ENCODE measurements at regions not wholly inside any gene's neighbourhood (a gene's known extent, or its start where the extent isn't known, plus 50 kb on each side); places are given as distances from the start of the nearest gene placed in this dataset.
A peak's percentile ranks its signal among the peaks of the same experiment; 100 is the strongest.

DNA sequence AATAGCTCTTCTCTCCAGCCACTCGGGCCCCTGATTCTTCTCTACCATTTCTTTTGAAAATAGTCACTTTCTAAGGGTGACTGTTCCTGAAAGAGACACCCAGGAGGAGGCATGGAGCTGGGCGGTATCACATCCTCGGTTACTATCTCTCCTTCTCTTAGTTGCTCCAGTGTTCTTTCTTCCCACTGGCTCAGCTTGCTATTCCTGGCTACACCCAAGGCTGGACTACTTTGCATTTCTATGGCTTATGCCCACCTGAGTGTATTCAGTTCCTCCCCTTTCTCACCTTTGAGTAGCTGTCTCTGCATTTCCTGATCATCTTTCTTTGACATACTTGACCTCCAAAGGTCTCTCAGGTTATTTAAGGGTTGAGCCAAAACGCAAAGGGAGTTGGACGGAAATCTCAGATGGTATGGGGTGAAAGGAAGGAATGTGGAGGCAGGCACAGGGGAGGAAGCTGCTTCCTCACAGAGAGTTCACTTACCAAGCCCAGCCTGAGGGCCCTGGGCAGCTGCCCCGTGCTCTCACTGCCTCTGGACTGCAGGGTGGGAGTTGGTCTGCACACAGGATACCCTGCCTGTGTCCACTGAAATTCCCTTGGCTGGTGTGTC, 155.7 kb downstream of the SNX19 start:
- DNase-seq: no peak

DNA sequence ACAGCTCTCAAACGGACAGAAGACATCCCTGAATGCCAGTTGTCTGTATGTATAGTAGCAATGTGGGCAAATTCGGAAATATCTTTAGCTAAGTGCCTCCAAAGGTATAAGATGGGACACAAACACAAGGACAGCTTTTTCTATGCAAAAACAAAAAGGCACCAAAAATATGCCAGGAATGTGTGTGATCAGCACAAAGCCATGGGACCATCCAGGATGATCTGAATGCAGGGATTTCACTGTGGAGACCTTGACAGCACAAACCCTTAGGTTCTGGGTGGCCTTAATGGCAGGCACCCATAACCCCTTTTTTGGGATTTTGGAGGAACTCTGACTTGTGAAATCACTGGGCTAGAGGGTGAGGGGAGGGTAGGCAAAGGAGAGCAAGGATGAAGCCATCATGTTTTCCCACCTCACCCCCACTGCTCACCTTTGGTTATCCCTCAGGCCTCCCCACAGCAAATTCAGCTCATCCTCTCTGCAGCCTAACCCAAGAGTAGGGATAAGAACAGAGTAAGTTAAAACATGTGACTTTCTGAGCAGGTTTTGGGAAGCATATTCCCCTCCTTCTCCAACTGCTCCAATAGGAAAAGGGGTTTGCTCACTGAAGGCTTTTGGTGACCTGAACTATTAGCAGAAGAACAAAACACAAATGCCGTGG, 154.6 kb downstream of the SNX19 start:
- DNase-seq: no peak

DNA sequence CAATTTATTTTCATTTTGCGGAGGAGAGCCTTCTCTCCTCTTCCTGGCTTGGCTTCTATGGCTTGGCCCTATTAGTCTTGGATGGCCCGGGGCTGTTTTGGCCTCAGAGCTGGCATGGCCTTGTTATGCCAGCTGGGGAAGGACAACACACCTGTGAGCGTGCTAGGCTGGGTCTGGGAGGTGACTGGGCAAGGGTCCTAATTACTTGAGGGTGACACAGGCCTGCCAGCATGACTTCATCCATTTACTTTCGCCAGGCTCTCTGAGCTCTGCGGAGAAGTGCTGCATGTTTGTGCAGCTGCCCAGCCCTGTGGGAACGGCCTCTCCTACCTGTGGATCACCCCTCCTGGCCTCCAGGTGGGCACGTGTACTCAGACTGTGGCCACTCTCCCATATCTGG, 153.6 kb downstream of the SNX19 start:
- DNase-seq: no peak

DNA sequence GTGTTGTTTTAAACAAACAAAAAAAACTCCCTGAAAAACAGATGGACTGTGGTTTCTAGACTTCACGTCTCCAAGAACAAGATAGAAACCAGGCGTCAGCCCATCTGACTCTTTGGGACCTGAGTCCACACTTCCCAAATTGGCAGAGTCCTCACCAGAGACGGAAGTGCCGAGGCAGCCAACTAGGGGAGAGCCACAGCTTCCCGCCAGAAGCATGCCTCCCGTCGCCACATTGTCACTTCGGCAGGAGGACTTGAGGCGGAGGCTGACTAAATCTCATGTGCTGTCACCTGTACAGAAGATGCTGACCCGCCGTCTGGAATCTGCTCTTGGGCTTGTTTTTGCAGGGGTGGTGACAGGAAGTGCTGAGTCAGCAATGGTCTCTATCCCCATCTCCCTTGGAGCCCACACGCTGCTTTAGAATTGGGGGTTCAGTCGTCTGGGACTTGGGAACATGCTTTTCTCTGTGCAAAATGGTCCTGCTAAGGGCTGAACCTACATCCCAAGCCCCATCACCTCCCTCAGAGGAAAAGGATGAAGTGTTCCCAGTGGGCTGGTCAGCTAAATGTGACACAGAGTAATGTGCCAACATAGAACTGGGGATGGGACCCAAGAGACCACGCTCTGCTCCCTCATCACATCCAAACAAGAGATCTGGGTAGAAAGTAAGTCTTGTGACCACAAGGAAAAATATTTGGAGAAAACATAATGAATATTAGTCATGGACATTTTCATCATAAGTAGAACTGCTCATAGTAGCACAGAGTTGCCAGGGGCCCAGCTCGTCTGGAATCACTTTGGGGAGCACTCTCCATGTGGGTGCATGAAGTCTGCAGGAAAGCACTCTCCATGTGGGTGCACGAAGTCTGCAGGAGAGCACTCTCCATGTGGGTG, 152.9 kb downstream of the SNX19 start:
- DNase-seq: no peak

DNA sequence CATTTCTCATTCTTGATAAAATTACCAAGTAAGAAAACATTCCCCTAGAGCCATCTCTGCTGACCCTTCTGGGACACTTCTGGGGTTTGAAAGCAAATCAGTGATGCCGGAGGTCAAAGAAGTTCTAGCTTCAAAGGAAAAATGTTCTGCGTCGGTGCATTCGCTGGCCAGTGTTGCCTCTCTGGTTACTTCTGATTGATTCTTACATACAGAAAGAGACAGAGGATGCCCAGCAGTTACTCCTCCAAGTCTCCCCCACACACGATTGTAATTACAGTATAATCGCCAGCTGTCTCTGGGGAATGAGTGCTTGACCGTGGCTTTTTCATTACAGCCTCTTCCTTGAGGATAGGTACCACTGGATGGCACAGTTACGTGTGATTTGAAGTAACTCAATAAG, 150.9 kb downstream of the SNX19 start:
- no peak for DNase-seq

DNA sequence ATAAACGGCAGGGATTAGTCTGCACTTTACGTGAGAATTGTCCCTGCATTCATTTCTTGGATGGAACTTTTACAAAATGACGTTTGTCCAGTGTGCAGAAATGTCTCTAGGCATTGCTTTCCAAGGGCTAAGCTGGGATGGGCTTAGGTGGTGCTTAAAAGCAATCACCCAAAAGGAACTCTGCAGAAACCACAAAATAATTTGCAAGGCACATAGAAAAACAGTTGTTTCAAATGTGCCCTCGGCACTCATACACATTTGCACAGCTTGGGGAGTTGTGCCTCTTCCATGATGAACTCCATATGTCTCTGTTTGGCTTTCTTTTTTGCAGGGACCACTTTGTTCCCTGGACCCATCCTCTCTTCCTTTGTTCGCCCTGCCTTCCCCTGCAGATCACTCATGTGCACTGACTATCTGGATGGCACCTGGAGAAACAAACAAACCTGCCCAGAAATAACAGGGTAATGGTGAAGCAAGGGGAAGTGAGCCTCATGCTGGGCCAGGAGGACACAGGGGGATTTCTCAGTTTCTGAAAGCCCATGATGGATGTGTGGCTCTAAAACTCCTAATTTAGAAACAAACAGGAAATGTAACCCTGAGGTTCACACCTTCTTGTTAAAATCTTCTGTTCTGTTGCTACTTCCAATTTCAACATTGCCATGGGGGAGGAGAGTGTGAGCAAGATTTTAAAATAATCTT, 150.2 kb downstream of the SNX19 start:
- no peak for DNase-seq

DNA sequence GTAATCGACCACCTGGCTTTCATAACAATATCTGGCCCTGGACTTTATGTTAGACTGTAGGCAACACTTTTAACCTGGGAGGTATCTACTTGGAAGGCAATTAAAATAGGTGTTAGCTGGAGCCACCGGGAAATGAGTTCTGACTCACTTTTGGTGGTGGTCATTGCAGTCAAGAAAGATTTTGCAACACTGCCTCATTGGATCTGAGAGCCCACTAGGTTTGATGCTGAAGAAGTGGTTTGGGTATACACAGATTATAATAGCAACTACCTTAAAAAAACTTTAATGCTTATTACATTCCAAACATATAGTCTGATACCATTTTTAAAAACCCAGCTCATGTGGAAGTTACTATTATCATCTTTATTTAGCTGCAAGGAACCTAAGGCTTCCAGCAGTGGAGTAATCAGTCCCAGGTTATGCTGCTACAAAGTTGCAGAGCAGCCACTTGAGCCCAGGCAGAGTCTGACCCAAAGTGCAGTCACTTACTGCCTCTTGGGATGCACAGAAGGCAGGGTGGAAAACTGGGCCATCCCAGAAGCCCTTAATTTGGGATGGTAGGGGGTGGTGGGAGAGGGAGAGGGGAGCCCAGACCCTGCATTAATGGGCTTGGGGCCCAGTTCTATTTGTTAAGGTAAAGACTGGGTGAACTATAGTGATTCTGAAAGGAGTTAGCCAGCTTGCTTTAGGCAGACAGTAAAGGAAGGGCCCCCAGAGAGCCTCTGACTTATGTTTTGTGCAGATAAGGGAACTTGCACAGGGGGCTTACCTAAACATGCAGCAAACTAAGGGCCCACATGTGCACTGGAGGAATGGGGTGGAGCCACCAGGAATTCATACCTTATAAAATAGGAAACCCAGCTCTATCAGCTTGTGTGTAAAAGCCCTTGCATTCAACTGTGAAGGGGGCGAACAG, 149.4 kb downstream of the SNX19 start:
- DNase-seq: no peak

DNA sequence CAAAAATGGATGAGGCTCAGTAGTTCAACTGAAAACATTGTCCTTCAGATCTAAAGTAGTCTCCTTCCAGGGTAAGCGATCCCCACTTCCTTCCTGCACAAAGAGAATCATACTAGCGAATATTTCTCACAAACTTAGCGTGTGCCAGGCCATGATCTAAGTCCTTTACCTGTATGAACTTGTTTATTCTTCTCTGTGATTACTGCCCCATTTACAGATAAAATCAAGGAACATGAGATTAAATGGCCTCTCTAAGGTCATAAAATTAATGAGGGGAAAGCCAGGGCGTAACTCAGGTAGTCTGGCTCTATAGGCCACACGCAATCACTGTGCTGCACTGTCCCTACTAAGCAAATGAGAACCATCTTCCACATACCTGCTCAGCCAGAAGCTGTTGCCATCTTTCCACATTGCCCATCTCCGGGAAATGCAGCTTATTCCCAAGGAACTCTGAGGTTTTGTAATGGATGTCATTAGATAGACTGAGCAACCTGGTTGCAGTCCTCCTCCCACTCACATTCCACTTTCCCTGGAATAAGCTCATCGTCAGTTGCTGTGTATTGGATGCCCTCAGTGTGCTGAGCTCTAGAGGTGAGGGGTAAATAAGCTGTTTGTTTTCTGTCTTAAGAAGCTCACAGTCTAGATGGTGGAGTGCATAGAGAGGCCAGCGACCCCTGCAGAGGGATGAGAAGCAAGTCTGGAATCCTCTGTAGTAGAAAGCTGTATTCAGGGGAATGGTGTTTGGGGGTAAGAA, 146.3 kb downstream of the SNX19 start:
- DNase-seq: peak; percentile 64

DNA sequence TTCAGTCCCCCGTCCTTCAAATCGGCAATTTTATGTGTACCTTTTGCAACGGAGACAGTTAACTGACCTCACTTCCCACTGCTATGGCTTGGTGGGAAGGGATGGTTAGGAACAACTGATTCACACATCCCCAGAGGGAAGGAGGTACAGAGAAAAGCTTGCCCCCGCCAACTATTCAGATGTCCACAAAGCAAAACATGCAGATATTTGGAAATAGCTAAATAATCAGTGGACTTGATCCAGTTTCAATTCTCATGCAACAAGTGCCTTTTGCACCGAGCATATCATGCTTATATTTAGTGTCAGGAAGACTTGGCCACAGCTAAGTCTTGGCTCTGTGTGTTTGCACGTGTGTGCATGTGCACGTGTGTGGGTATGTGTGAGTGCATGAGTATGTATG, 144.6 kb downstream of the SNX19 start:
- no peak for DNase-seq

DNA sequence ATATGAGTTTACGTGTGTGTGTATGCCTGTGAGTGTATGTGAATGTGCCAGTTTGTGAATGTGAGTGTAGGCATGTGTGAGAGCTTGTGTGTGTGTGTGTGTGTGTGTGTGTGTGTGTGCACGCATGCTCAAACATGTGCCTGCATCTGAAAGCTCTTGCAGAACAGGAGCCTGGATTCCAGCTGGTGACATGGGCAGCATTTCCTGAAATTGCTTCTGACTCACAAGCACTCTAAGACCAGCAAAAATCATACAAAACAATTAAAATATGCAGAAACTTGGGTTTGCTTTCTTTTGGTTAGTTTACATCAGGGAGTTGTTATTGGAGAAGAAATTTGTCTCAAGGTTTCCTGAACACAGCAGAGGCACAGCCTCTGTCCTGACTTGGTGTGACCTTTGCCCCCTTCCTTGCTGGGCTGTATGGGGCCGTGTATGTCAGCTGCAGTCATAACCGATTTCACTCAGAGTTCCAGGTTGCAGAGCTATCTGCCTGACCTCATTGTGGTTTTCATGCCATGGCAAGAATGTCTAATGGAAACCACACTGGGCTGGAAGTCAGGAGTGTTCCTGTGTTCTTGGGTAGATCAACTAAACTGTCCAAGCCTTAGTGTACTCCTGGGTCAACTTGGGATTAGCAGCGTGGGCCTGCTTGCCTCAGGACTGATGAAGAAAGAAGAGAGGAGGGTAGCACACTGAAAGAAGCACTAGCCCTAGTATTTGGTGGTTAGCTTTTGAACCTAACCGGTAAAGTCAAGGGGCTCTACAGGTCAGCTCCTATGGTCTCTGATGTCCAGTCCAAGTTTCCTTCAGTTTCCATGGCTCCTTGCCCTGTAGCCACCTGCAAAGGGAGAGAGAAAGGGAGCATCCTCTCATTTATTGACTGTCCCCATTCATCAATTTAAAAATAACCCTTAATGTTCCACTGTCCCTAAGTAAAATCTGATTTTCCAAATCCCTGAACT, 143.7 kb downstream of the SNX19 start:
- peak; percentile 98 for DNase-seq

DNA sequence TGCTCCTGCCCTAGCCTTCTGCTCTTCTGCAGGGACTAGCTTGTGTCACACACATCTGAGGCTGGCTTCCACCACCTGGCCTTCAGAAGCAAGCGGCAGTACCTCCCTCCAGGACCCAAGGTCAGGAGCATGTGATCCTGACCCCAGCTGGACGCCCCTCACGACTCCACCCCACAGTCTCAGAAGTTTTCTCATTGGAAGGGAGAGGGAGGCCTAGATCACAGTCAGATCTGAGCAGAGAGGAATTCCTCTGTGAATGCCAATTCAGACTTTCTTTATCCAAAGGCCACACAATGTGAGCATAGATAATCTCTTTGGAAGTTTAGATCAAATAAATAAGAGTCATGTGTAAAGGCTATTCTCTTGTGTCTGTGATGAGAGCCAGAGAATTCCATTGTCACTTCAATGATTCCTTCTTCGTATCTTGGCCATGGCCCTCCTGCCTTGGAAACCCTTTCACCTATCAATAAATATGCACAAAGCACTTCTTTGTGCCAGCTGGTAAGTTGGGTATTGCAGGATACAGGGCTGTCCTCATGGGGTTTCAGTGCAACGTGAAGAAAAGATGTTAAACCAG, 142.9 kb downstream of the SNX19 start:
- no peak for DNase-seq

DNA sequence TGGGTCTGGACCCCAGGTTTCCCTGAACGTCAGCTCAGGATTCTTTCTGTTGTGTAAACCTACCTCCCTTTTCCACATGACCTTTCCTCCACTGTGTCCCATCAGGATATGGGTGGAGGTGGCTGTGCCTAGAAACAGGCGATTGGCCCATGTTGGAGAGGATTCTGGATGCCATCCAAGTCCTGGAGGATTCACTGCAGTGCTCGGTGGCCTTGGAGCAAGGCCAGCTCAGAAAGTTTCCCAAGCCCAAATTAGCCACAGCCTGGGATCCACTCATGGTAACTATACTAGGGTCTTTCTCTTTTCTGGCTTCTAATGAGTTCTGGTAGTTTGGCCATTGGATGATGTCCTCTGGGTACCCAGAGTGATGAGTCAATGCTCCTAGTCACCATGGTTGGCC, 141.6 kb downstream of the SNX19 start:
- DNase-seq: no peak

DNA sequence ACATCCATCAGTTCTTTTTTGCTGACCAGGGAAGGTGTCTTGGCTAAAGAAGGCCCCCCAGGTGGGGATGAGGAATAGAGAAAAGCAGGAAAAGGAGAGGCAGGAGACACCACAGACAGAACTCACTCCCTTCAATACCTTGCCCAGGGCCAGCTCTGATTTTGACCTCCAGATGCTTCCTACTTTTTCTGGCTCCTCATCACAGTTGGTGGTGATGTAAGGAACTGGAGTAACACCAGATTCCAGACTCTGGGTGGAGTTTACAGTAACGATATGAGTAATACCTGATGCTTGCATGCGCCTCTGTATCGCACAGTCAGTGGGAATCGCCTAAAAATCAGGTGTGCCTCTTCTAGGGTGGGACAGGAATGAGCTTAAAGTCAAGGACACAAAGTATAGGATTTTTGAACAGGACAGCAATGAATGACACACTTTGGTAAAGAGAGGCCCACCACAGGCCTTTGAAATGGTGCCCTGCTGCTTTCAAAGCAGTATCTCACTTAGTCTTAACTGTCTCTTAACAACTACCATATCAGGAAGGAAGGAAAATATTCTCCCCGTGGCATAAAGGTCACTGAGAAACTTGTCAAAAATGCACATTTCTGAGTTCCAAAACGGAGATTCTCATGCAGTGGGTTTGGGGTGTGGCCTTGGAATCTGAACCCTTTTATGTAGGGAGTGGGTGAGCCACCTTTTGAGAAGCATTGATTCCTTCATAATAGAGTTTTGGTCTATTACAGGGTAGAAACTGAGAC, 140.8 kb downstream of the SNX19 start:
- peak; percentile 92 for DNase-seq

DNA sequence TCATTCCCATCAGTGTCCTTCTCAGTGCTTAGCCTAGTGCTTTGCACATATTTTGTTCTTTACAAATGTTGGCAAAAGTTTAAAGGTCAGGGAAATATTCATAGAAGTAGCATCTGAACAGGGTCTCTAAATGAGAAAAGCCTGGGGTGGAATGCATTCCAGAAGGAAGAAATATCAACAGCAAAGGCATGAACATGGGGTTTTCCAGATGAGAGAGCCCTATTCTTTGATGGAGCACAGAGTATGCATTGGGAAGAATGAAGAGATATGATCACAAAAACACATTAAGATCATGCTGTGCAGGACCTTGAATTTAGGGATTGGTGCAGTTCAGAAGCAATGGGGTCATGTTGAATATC, 140.2 kb downstream of the SNX19 start:
- DNase-seq: no peak

DNA sequence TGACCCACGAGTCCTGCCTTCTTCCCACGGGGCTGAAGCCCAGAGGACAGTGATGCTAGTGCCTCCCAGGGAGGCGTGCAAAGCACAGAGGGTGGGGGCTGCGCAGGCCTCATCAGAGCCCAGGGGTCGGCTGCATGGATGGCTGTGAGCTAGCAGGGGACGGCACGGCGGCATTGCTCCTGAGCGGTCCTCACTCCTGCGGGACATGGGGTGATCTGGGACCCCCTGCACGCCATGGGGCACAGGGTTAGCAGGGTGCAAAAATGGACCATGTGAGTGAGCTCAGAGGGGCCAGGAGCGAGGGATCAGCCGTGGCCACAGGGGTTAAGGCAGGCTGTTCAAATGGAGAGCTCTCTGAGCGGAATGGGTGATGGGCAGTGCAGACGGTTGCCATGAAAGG, 138.3 kb downstream of the SNX19 start:
- DNase-seq: no peak

DNA sequence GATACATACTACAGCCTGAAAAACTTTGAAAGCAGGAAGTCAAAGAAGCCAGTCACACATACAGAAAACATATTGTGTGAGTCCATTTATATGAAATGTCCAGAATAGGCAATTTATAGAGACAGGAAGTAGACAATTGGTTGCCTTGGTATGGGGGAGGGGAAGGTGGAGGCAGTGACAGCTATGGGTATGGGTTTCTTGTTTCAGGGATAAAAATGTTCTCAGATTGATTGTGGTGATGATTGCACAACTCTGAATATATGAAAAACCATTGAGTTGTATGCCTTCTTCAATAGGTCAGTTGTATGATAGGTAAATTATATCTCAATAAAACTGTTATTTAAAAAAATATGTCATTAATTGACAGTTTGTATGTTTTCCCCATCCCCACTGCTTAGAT, 137.6 kb downstream of the SNX19 start:
- no peak for DNase-seq

DNA sequence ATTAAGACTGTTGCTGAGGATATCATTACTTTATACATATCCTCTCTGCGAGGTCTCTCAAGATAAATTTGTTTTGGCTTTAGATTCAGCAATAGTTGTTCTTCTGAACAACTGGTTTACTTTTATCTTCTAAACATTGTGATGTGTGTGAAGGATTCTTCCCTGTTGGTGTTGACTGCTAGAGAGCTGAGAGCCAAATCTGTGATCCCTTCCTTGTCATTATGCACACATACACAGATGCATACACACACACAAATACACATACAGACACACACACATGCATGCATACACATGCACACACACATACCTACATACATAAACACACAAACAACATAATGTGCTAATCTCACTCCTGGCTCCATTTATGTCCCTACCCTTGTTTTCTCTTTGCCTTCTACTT, 137.0 kb downstream of the SNX19 start:
- no peak for DNase-seq

DNA sequence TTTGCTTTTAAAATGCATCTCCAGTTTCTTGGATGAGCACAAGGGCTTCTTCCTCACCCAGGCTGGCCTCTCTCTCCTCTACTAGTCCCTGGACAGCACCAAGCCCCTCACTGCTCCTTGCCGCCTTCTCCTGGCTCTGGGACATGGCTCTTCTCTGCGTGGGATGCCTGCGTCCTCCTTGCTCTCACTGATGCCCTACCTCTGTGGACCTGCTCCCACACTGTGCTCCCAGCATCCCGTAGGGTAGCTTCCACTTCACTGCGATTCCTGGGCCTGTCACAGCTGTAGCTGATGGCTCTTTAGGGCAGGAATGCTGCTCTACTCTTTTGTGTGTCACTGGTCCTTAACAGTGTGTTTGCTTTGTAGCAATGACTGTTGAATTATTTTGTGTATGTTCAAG, 136.3 kb downstream of the SNX19 start:
- DNase-seq: no peak

DNA sequence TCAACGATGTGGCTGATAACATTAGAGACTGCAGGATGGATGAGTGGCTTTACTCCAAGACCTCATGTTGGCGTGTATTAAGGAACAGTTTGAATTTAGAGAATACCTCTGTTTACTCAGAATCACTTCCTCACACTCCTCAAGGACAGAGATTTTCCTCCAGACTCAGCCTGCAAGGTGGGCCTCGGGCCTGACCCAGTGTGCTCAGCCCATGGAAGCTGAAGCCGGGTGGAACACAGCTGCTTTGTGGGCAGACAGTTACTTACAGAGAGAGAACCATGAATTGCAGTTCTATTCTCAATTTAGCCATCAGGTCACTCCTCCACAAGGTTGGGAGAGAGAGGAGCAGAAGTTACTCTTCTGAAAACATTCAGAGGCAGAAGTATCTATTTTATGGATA, 135.8 kb downstream of the SNX19 start:
- DNase-seq: no peak
